ENCODE measurements at regions not wholly inside any gene's neighbourhood (a gene's known extent, or its start where the extent isn't known, plus 50 kb on each side); places are given as distances from the start of the nearest gene placed in this dataset.
"Not testable (repeated sequence)": the region's sequence is repeated elsewhere in the genome, so short reads cannot be mapped to it uniquely, and the experiment has no call there.

DNA sequence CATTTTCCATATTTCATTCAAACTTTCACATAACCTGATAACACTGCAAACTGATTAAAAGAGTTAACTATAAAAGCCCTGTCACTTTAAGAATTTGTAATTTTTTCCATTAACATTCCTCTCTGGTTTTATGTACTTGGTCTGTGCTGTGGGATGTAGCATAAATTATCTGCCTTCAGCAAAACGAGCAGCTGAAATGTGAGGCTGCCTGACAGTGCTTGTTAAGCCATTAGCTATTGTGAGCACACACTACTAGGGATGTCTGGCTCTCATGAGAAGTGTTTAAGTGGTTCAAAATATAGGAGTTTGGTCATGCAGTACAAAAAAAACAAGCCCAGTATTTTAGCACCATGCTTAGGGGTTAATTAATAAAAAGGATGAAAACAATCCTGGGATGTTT is 63.0 kb downstream of the HOXA1 start:
- no peak for DNase-seq (ENCODE audit: low spot score)

DNA sequence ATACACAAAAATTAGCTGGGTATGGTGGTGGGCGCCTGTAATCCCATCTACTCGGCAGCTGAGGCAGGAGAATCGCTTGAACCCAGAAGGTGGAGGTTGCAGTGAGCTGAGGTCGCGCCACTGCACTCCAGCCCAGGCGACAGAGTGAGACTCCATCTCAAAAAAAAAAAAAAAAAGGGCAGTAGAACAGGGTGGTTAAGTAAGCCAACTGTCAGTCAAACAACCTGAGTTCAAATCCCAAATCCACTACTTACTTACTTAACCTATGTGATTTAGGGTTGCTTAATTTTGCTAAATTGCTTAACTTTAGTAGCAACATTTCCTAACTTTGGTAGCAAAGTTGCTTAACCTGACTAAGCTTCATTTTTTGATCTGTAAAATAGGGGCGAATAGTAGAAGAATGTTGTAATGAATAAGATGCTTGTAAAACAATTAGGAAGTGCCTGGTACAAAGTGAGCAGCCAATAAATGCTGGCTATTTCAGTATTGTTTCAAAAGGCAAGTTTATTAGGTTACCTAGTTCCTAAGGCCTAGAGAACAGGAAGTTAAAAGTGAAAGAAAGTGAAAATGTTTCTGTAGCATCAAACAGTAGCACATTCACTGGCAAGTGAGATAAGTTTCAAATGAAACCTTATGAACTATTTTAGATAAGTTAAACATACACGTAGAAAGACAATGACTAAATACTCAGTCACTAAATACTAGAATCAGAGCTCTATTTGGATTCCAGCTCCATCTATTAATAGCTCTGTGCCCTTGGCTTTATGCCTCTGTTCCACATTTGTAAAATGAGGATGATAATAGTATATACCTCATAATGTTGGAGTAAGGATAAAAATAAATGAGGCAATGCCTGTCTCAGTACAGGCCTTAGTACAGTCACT is 64.3 kb downstream of the HOXA1 start:
- no peak for DNase-seq (ENCODE audit: low spot score)

DNA sequence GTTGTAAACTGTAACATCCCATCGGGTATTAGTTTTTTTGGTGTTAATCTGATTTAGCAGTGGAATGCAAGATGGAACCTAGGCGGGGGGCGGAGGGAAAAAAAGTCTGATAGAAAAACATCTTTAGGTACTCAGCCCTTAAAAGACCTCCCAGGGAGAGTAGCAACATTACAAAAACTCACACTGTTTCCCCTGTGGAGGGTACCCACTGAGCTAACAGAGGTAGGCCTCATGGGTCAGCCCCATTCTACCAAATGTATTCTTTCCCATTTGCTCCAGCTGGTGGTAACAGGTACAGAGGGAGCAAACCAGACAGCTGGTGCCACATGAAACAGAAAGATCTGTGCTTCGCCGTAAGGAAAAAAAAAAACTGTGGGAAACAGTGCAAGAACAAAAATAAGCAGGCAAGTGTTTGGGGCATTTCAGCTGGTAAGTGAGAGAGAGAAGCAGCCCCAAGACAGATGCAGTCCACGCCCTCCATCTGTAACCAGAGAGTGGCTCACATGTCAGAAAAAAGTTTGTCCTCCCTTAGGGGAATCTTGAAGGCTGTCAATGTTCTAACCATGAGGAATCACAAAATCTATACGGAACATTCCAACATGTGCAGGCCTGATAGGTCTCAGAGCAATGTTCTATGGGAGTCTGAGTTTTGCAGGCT is 65.3 kb downstream of the HOXA1 start:
- DNase-seq (ENCODE audit: low spot score), result no peak

DNA sequence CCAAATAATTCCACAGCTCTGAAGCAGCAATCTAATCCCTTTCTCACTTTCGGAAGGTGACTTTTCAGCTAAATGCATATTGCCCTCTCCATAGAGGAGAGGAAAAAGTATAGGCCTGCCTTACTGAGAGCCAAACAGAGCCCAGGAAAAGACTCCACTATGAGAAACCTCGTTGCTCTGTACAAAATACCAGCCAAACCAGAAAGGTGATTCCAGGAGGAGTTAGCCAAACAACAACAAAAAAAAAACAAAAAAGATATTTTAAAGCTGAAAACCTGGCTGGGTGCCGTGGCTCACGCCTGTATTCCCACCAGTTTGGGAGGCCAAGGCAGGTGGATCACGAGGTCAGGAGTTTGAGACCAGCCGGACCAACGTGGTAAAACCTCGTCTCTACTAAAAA is 70.5 kb downstream of the HOXA1 start:
- no peak for DNase-seq (ENCODE audit: low spot score)

- no peak for DNase-seq (ENCODE audit: low spot score)
Observed at GRCh38 chr7:27010068-27010467, 85.7 kb downstream of the HOXA1 start.

GRCh38 chr7:27000496-27000895 is 95.3 kb downstream of the HOXA1 start:
- DNase-seq (ENCODE audit: low spot score), result no peak

DNA sequence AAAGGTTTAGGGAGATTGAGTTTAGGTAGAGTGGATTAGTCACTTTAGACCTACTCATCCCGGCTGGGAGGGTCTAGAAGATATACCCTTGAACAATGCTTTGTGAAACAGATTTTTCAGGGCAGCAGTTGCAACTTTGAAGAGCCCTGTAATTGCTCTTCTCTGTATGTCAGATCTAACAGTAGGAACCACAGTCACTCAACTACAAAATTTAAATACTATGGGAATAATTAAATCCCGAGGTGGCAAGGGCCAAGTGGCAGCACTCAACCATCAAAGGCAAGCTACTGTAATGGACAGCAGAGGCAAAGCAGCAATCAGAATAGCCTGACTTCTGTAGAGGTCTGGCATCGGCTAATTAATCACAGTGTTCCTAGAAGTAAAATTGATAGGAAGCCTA is 97.5 kb downstream of the HOXA1 start:
- DNase-seq (ENCODE audit: low spot score), result not testable (repeated sequence)

DNA sequence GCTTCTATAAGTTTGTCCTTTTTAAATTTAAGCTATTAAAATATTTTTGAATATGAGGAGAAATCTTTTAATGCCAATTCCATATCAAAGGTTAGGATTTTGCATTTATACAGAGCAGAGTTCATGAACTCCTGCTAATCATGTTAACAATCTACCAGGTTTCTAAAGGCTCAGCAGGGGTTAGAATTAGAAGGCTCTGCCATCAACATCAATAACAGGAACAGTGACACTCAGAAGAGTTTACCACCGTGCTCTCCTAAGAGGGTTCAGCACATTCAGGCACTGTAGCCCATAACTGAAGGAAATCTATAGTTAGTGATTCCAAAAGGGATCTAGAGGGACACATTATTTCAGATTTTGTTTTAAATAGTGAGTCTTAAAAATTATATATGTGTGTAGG is 100.1 kb downstream of the HOXA1 start:
- no peak for DNase-seq (ENCODE audit: low spot score)

DNA sequence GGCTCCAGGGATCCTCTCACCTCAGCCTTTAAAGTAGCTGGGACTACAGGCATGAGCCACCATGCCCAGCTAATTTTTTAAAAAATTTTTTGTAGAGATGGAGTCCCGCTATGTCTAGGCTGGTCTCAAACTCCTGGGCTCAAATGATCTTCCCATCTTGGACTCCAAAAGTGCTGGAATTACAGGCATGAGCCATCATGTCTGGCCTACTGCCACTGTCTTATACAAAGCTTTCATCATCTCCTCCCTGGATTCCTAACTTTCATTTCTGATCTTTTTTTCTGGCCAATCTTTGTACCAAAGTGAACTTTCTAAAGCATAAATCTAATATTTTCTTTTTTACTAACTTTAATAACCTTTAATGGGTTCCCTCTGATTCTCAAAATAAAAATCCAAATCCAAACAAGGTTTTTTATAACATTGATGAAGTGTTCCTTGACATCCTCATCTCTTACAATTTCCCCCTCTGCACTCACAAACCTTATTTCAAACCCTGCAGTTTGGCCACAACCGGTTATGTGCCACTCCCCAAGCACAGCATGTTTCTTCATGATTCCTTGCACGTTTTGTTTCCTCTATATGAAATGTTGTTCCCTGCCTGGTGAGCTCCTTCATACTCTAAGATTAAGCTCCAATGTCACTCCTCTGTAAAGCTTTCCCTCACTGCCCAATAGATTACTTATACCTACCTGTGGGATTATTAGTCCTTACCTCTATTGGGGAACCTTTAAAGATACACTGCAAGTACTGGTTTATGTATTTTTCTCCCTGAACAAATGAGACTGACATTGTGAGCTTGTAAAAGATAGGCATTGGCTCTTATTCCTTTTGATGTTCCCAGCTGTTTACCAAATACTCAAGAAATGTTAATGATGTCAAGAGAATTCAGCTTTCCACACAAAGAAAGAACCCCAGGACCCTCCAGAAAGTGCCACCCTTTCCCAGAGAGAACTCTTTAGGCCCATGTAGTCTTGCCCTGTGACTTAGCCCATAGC is 101.7 kb downstream of the HOXA1 start:
- no peak for DNase-seq (ENCODE audit: low spot score)

- DNase-seq (ENCODE audit: low spot score), result no peak
Observed at GRCh38 chr7:26992670-26993069, 103.1 kb downstream of the HOXA1 start.

GRCh38 chr7:26991796-26992195 is 104.0 kb downstream of the HOXA1 start:
- DNase-seq (ENCODE audit: low spot score), result no peak

DNA sequence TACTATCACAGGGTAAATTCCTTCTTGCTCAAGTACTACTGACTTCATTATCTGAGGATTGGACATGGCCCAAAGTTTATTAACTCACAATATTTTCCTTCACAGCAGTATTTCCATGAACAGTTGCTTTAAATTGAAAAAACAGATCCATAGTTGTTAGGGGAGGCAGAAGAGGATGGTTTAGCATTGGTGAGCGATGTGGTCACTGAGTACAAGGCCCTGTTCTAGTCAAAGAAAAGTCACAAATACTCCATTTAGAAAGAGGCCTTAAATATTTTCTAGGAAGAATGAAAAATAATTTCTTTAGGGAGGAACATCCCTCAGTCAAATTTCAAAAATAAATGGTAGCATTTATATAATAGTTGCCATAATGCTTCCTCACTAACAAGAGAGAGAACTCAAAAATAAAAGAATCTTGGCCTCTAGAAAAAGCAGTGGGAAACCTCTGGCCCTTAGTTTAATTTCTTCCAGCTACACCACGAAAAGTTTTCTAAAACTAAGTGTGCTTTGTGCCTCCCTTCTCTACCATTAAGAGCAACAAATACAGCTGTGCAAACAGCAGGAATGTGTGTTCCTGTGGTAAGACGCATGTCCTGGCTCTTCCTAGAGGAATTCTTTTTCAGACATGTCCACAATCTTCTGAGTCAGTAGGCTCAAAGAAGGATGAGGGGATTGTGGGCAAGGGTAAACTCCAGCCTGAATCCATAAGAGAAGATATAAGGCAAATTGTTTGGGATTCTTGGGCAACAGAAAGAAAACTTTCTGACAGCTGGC is 105.7 kb downstream of the HOXA1 start:
- no peak for DNase-seq (ENCODE audit: low spot score)

GRCh38 chr7:26988836-26989374 is 106.9 kb downstream of the HOXA1 start:
- DNase-seq (ENCODE audit: low spot score), result no peak

DNA sequence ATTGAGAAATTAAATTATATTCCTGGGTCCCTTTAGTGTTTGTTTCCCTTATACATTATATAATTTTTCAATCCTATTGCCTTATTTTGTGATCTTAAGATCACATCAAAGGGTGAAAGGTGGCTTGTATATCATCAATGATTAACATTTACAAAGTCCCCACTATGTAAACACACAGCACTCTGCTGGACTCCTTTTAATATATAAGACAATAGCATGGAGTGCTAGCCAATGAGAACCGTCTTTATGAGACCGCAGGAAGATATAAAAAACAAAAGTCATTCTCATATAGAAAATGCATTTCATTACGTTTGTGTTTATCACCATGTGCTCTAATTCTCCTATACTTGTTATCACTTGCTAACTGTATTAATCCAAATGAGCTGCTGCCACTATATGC is 108.5 kb downstream of the HOXA1 start:
- DNase-seq (ENCODE audit: low spot score), result no peak

GRCh38 chr7:26978146-26978545 is 113.8 kb upstream of the SKAP2 start:
- no peak for DNase-seq (ENCODE audit: low spot score)

GRCh38 chr7:26976840-26977239 is 112.5 kb upstream of the SKAP2 start:
- no peak for DNase-seq (ENCODE audit: low spot score)

DNA sequence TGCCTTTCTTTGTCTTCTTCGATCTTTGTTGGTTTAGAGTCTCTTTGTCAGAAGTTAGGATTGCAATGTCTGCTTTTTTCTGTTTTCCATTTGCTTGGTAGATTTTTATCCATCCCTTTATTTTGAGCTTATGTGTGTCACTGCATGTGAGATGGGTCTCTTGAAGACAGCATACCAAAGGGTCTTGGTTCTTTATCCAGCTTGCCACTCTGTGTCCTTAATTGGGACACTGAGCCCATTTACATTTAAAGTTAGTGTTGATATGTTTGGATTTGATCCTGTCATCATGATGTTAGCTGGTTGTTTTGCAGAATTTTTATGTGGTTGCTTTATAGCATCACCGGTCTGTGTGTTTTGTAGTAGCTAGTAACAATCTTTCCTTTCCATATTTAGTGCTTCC is 107.5 kb upstream of the SKAP2 start:
- not testable (repeated sequence) for DNase-seq (ENCODE audit: low spot score)

- no peak for DNase-seq (ENCODE audit: low spot score)
Observed at GRCh38 chr7:26965724-26966123, 101.3 kb upstream of the SKAP2 start.

DNA sequence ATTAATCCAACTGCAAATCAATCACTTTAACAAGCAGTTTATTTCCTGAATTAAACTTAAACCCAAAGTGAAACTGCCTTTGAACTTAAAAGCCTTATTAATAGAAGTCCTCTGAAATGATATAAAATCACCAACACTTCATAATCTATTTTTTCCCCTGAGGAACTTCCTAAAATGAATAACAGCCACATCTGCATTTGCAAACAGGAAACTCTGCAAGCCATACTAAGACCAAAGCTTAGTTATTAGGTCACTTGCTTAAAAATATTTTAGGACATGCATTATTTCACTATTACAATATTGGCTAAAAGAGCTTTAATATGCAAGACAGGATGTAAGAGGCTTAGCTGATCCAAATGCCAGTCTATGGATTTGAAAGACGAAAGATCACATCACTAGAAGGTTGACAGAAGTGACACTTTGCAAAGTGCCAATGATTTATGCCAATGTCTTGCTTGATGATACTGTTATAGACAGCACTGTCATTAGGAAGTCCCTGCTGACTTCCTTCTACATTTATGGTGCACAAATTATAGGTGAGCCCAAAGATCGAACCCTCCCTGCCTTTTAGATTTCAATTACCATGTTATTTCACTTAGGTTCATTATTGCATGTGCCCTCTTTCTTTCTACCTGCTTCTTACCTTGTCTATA is 99.9 kb upstream of the SKAP2 start:
- DNase-seq (ENCODE audit: low spot score), result no peak

GRCh38 chr7:26959290-26959689 is 94.9 kb upstream of the SKAP2 start:
- no peak for DNase-seq (ENCODE audit: low spot score)

GRCh38 chr7:26958834-26959233 is 94.4 kb upstream of the SKAP2 start:
- DNase-seq (ENCODE audit: low spot score), result no peak

Data from putamen (tissue), 1 donor.